ENCODE measurements at regions not wholly inside any gene's neighbourhood (a gene's known extent, or its start where the extent isn't known, plus 50 kb on each side); places are given as distances from the start of the nearest gene placed in this dataset.

- Histone ChIP-seq H3K9ac (ENCODE audit: low read length) (peak overlapping the region; percentile 45), H2BK15ac (ENCODE audit: low read depth, poor library complexity, severe bottlenecking) (no peak overlapping the region), H2AFZ (ENCODE audit: low read depth, low read length) (no peak overlapping the region), H3K14ac (ENCODE audit: low read length in 2 of 2) (no peak overlapping the region), H3K23ac (ENCODE audit: low read length in 2 of 2) (no peak overlapping the region), H3K18ac (ENCODE audit: low read depth in 1 of 2, low read length in 2 of 2) (no peak overlapping the region), H3K9me3 (ENCODE audit: control insufficient read depth, low read length) (no peaks in the 10 kb centered on the region), H2BK120ac (ENCODE audit: low read depth, low read length) (no peak overlapping the region), H3K4me2 (ENCODE audit: low read length, poor library complexity, severe bottlenecking) (no peak overlapping the region), H3K4me1 (ENCODE audit: control insufficient read depth, insufficient read depth, low read depth, low read length) (no peaks in the 10 kb centered on the region), H4K8ac (ENCODE audit: low read length) (no peak overlapping the region), H3K27ac (ENCODE audit: low read length, poor library complexity, severe bottlenecking) (no peak overlapping the region), H3K4ac (ENCODE audit: low read depth in 1 of 2, low read length in 2 of 2) (no peak overlapping the region), H2BK12ac (ENCODE audit: low read length in 2 of 2) (no peak overlapping the region), H2AK5ac (ENCODE audit: low read length, severe bottlenecking) (no peak overlapping the region), H3K27me3 (ENCODE audit: control insufficient read depth in 1 of 2, insufficient read depth in 1 of 2, low read length in 2 of 2) (peaks cover 0 to 11% of the 10 kb centered on the region in 2 experiments), H3K4me3 (ENCODE audit: insufficient read depth in 1 of 2, low read depth in 1 of 2, low read length in 2 of 2) (no peak overlapping the region), H2BK5ac (ENCODE audit: low read depth, low read length, poor library complexity, severe bottlenecking) (no peak overlapping the region), H4K91ac (ENCODE audit: low read length) (no peak overlapping the region), H3K36me3 (ENCODE audit: control insufficient read depth in 1 of 2, insufficient read depth in 2 of 2, low read depth in 1 of 2, low read length in 2 of 2) (no peaks in the 10 kb centered on the region), H3K79me1 (replicated peaks; ENCODE audit: low read length, poor library complexity, severe bottlenecking) (no peaks in the 10 kb centered on the region)
- no peak for DNase-seq
- 100% methylated on average over 1 of the region's 4 CpGs for WGBS
Observed at GRCh38 chrX:113770071-113770470, 813.8 kb upstream of the HTR2C start.

GRCh38 chrX:113759422-113759821 lies 824.5 kb upstream of the HTR2C start:
- Histone ChIP-seq H2BK120ac (ENCODE audit: low read depth, low read length) (no peak overlapping the region), H2AFZ (ENCODE audit: low read depth, low read length) (no peak overlapping the region), H3K18ac (ENCODE audit: low read depth in 1 of 2, low read length in 2 of 2) (no peak overlapping the region), H3K4ac (ENCODE audit: low read depth in 1 of 2, low read length in 2 of 2) (no peak overlapping the region), H3K4me3 (ENCODE audit: insufficient read depth in 1 of 2, low read depth in 1 of 2, low read length in 2 of 2) (no peak overlapping the region), H4K91ac (ENCODE audit: low read length) (no peak overlapping the region), H2BK15ac (ENCODE audit: low read depth, poor library complexity, severe bottlenecking) (no peak overlapping the region), H3K23ac (ENCODE audit: low read length in 2 of 2) (no peak overlapping the region), H3K9me3 (ENCODE audit: control insufficient read depth, low read length) (no peaks in the 10 kb centered on the region), H4K8ac (ENCODE audit: low read length) (no peak overlapping the region), H3K27me3 (ENCODE audit: control insufficient read depth in 1 of 2, insufficient read depth in 1 of 2, low read length in 2 of 2) (peaks cover 0 to 8% of the 10 kb centered on the region in 2 experiments), H3K4me2 (ENCODE audit: low read length, poor library complexity, severe bottlenecking) (no peak overlapping the region), H3K9ac (ENCODE audit: low read length) (no peak overlapping the region), H2AK5ac (ENCODE audit: low read length, severe bottlenecking) (no peak overlapping the region), H2BK5ac (ENCODE audit: low read depth, low read length, poor library complexity, severe bottlenecking) (no peak overlapping the region), H3K4me1 (ENCODE audit: control insufficient read depth, insufficient read depth, low read depth, low read length) (no peaks in the 10 kb centered on the region), H3K27ac (ENCODE audit: low read length, poor library complexity, severe bottlenecking) (no peak overlapping the region), H3K36me3 (ENCODE audit: control insufficient read depth in 1 of 2, insufficient read depth in 2 of 2, low read depth in 1 of 2, low read length in 2 of 2) (no peaks in the 10 kb centered on the region), H3K79me1 (replicated peaks; ENCODE audit: low read length, poor library complexity, severe bottlenecking) (no peaks in the 10 kb centered on the region), H3K14ac (ENCODE audit: low read length in 2 of 2) (no peak overlapping the region), H2BK12ac (ENCODE audit: low read length in 2 of 2) (no peak overlapping the region)
- no CpG with 5 or more reads among the region's 2 CpGs for WGBS
- DNase-seq, result no peak

GRCh38 chrX:113747274-113747973 lies 836.5 kb upstream of the HTR2C start:
- H3K4me1 ChIP-seq (ENCODE audit: control insufficient read depth, insufficient read depth, low read depth, low read length), result no peaks in the 10 kb centered on the region
- no peak overlapping the region for H4K8ac ChIP-seq (ENCODE audit: low read length)
- H3K9me3 ChIP-seq (ENCODE audit: control insufficient read depth, low read length), result no peaks in the 10 kb centered on the region
- no peak overlapping the region for H2AK5ac ChIP-seq (ENCODE audit: low read length, severe bottlenecking)
- H2BK12ac ChIP-seq (ENCODE audit: low read length in 2 of 2), result no peak overlapping the region
- H3K4me3 ChIP-seq (ENCODE audit: insufficient read depth in 1 of 2, low read depth in 1 of 2, low read length in 2 of 2), result no peak overlapping the region
- H3K4ac ChIP-seq (ENCODE audit: low read depth in 1 of 2, low read length in 2 of 2), result no peak overlapping the region
- no peak overlapping the region for H2AFZ ChIP-seq (ENCODE audit: low read depth, low read length)
- H3K36me3 ChIP-seq (ENCODE audit: control insufficient read depth in 1 of 2, insufficient read depth in 2 of 2, low read depth in 1 of 2, low read length in 2 of 2), result no peaks in the 10 kb centered on the region
- H3K27me3 ChIP-seq (ENCODE audit: control insufficient read depth in 1 of 2, insufficient read depth in 1 of 2, low read length in 2 of 2), result peaks cover 0 to 31% of the 10 kb centered on the region in 2 experiments
- H3K14ac ChIP-seq (ENCODE audit: low read length in 2 of 2), result no peak overlapping the region
- H3K27ac ChIP-seq (ENCODE audit: low read length, poor library complexity, severe bottlenecking), result no peak overlapping the region
- no peak overlapping the region for H3K23ac ChIP-seq (ENCODE audit: low read length in 2 of 2)
- no peak for DNase-seq
- no peak overlapping the region for H4K91ac ChIP-seq (ENCODE audit: low read length)
- H3K9ac ChIP-seq (ENCODE audit: low read length), result no peak overlapping the region
- no peak overlapping the region for H2BK120ac ChIP-seq (ENCODE audit: low read depth, low read length)
- H3K18ac ChIP-seq (ENCODE audit: low read depth in 1 of 2, low read length in 2 of 2), result no peak overlapping the region
- no CpG with 5 or more reads among the region's 1 CpG for WGBS
- no peak overlapping the region for H2BK15ac ChIP-seq (ENCODE audit: low read depth, poor library complexity, severe bottlenecking)
- H2BK5ac ChIP-seq (ENCODE audit: low read depth, low read length, poor library complexity, severe bottlenecking), result no peak overlapping the region
- H3K79me1 ChIP-seq (replicated peaks; ENCODE audit: low read length, poor library complexity, severe bottlenecking), result no peaks in the 10 kb centered on the region
- H3K4me2 ChIP-seq (ENCODE audit: low read length, poor library complexity, severe bottlenecking), result no peak overlapping the region

- Histone ChIP-seq H3K4me2 (ENCODE audit: low read length, poor library complexity, severe bottlenecking) (no peak overlapping the region), H3K79me1 (replicated peaks; ENCODE audit: low read length, poor library complexity, severe bottlenecking) (no peaks in the 10 kb centered on the region), H2BK5ac (ENCODE audit: low read depth, low read length, poor library complexity, severe bottlenecking) (no peak overlapping the region), H2AK5ac (ENCODE audit: low read length, severe bottlenecking) (no peak overlapping the region), H4K91ac (ENCODE audit: low read length) (no peak overlapping the region), H3K27ac (ENCODE audit: low read length, poor library complexity, severe bottlenecking) (no peak overlapping the region), H3K18ac (ENCODE audit: low read depth in 1 of 2, low read length in 2 of 2) (no peak overlapping the region), H3K36me3 (ENCODE audit: control insufficient read depth in 1 of 2, insufficient read depth in 2 of 2, low read depth in 1 of 2, low read length in 2 of 2) (no peaks in the 10 kb centered on the region), H2AFZ (ENCODE audit: low read depth, low read length) (no peak overlapping the region), H2BK15ac (ENCODE audit: low read depth, poor library complexity, severe bottlenecking) (no peak overlapping the region), H3K4me1 (ENCODE audit: control insufficient read depth, insufficient read depth, low read depth, low read length) (no peaks in the 10 kb centered on the region), H3K9ac (ENCODE audit: low read length) (no peak overlapping the region), H3K14ac (ENCODE audit: low read length in 2 of 2) (no peak overlapping the region), H3K27me3 (ENCODE audit: control insufficient read depth in 1 of 2, insufficient read depth in 1 of 2, low read length in 2 of 2) (peaks cover 0 to 28% of the 10 kb centered on the region in 2 experiments), H2BK12ac (ENCODE audit: low read length in 2 of 2) (no peak overlapping the region), H4K8ac (ENCODE audit: low read length) (no peak overlapping the region), H2BK120ac (ENCODE audit: low read depth, low read length) (no peak overlapping the region), H3K23ac (ENCODE audit: low read length in 2 of 2) (no peak overlapping the region), H3K4me3 (ENCODE audit: insufficient read depth in 1 of 2, low read depth in 1 of 2, low read length in 2 of 2) (no peak overlapping the region), H3K4ac (ENCODE audit: low read depth in 1 of 2, low read length in 2 of 2) (no peak overlapping the region), H3K9me3 (ENCODE audit: control insufficient read depth, low read length) (no peaks in the 10 kb centered on the region)
- WGBS, result 76% methylated on average over 1 of the region's 1 CpG
- DNase-seq, result no peak
Observed at GRCh38 chrX:113743069-113743468, 840.8 kb upstream of the HTR2C start.
